ENCODE measurements at regions not wholly inside any gene's neighbourhood (a gene's known extent, or its start where the extent isn't known, plus 50 kb on each side); places are given as distances from the start of the nearest gene placed in this dataset.

DNA sequence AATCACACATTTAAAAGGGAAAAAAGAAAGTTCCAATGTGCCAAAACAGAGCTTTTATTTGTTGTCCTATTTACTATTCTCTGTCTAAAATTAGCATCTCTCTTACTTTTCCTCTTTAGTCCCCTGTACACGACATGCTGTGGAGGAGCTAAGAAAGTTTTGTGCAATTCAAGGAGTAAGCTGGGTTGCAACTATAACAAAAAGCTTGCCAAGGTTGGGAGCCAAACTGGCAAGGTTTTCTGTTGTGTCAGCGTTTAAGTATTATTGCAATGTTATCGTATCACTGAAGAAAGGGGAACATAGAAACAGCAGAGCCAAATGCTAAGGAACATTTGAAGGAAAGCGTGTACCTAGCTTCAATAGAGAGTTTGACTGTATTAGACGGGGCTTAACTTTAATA is 680.8 kb downstream of the CETN3 start:
- DNase-seq (ENCODE audit: low read depth): no peak

DNA sequence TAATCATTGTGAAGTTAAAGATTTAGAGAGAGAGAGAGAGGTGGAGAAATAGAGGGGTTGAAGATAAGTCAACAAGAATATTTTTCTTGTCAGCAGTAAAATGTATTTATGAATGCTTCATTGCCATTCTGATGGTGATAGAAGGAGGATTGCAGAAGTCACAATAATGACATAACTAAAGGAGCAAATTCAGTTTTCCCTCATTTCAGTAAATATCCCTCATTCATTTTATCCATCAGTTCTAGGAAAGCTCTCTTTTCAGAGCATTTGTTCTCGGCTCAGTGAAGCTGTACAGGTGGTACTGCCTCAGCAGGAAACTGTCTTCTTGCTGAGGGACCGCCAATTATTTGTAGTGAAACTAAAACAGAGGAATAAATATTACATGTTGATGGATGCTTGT is 681.4 kb downstream of the CETN3 start:
- DNase-seq (ENCODE audit: low read depth): no peak

DNA sequence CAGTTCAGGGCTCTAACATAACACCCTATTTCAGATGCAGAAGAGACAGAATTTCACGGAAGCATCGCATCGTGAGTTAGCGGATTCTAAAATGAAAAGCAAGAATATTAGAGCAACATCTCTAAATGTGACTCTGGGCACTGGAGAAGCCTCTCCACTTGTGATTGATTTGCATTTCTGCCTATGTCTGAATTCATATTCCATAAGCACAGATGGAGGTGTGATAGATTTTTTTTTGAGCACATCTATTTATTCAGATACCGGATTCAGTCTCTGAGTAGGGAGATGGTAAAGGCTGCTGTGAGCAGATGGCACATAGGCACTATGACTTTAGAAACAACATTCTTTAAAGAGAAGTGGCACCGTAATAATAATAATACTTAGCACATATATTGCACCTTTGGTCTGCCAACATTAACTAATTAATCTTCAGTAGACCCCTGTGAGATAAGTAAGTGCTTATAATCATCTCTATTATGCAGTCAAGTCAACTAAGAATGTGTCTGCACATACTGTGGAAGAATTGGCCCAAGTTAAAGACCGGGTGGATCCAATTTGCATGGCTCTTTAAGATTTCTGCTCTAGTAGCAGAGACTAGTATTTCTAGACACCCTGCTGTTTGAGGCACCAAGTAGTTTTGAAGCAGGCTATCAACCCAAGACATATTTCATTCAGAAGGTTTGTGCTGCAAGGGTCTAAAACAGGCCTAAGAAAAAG is 685.0 kb downstream of the CETN3 start:
- DNase-seq (ENCODE audit: low read depth): no peak

DNA sequence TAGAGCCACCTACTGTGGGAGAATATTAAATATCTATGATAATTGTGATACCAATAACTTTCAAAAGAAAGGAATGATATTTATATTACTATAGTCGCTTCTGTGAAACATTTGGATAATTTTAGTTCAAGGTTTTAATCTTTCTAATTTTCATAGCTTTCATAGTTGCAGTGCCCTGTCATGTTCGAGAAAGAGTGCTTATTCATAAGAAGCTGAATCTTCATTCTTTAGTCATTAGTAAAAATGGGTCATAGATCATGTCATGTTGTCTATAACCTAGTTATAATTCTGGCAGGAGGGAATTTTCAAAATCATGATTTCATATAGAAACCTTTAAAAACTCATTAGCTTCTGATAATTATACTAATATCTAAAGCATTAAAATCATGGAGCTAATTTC is 685.6 kb downstream of the CETN3 start:
- no peak for DNase-seq (ENCODE audit: low read depth)

DNA sequence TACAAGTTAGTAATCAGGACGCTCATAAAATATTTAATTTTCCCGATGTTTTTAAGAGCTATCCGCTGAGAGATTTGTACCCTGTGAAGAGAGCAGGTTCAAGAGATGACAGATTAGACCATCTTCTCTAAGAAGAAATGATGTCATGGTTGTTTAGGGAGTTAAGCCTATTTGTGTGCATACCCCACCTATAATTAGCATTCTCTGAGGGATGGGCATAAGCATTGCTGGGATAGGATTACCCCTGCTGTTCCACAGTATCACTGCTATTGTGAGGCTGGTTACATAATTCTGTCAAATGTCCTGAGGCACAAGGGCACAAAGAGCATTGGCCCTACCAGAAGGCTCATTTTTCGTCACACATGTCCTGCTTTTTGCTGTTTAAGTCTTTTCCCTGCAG is 687.0 kb downstream of the CETN3 start:
- DNase-seq (ENCODE audit: low read depth): no peak

DNA sequence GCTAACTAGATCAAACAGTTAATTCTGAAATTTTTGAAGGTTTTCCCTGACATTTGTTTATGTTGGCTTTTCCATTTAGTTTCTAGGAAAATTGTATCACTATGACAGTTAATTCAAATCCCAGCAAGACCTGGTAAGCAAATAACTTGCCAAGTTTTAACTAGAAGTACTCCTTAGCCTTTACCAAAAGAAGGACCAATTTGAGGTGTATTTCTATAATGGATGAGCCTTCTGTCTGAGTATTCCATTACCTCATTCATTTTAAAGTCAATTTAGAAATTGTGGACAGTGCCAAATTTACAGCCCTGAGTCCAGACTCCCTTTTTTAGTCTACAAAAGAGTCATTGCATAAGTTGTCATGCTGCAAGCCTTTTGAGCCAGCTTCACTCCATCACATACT is 687.6 kb downstream of the CETN3 start:
- DNase-seq (ENCODE audit: low read depth): no peak

DNA sequence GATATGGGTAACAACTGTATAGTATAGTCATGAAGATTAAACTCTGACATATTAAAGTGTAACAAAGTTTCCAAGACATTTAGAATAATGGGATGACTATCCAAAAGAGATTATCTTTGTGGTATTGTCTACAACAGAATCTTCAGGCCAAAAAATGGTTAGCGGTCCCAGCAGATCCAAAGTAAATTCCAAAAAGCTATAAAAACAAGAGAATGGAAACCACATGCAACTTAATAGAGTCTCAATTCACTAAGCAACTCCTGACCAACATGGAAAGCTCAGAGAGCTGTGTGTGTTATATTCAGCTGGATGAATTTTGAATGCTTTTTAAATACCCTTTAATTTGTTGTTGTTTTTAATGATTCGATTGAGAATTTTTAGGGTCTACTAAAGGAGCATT is 688.2 kb downstream of the CETN3 start:
- DNase-seq (ENCODE audit: low read depth): no peak

DNA sequence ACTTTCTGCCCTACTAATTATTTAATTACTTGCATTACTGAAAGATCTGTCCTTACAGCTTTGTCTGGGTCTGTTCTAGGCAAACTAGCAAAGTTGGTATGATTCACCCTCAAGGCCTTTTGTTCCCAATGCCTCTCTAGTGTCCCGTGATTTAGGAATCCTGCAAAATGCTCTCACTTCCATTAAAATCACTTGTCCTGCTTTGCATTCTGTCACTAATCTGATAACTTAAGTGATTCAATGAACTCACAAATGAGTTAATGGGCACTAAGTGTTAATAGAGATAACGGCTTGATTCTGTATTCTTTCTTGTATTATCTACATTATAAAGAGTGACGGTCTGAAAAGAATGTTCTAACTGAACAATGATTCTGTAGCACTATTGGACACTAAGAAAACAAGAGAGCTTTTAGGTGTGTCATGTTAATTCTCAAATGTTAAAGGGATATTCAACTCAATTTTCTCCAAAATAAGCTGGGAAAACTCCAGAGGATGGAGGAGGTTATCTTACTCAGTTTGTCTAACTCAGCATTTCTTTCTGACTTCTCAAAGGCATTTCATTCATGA is 697.3 kb downstream of the CETN3 start:
- no peak for DNase-seq (ENCODE audit: low read depth)

DNA sequence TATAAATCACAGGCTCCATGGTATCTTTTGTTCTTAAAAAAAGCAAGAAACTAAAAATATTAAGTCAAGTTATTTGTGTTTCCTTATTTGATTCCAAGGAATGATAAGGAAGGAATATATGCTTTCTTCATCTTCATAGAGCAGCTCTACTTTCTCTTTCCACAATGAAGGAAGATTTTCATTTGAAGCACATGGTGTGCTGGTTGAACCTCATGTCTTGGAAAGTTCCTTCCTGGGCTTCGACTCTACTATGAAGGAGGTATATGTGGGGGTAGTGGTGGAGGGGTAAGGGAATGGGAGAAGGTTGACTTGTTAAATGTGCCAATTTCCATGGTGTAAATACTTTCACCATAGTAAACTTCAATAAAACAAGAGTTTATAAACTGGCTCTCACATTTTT is 698.0 kb downstream of the CETN3 start:
- no peak for DNase-seq (ENCODE audit: low read depth)

DNA sequence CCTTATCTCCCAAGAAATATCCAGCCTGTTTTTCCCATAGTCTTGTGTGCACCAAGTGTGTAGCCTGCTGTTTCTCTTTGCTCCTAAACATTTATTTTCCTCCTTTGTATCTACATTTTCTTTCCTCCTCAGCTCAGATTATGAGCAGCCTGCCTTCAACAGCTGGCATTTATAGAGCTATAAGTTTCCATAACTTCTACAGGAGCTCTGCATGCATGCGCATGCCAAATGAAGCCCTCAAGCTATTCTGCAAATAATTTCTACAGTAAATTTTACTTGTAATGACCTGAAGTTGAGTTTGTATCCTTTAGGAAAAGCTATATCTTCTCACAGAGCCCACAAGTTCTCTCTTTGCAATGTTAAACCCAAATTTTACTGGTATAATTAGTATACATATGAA is 699.5 kb downstream of the CETN3 start:
- no peak for DNase-seq (ENCODE audit: low read depth)

DNA sequence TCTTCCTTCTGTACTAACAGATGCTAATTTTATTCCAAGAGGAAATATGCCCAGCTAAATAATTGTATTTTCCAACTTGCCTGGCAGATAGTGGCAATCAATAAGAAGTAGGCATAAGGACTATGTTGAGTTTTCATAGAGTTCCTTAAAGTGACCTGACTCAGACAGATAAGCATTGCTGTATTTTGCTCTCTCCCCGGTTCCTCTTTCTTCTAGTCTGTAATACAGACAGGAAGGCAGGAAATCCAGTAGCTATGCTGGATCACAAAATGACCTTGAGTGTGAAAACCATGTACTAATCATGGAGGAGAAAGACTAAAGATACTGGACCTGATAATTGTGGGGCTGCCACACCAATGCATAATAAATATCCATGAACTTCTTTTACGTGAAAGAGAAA is 701.7 kb downstream of the CETN3 start:
- DNase-seq (ENCODE audit: low read depth): no peak

DNA sequence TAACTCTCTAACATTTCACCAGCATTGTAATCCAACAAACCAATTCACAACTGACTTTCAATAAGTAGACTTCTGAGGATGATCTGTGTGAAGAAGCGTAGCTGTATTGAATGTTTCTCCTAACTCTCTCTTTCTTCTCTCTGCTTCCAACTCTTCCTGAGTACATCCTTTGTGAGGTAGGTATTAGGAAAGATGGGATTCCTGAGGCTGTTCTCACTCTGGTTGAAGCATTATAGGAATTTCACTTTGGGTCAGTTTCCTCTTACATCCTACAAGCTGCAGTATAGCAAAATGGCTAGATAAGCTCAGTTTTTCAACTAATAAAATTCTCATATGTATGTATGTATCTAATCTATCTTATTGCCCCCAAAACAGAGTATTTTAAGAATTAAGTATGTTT is 702.8 kb downstream of the CETN3 start:
- no peak for DNase-seq (ENCODE audit: low read depth)

DNA sequence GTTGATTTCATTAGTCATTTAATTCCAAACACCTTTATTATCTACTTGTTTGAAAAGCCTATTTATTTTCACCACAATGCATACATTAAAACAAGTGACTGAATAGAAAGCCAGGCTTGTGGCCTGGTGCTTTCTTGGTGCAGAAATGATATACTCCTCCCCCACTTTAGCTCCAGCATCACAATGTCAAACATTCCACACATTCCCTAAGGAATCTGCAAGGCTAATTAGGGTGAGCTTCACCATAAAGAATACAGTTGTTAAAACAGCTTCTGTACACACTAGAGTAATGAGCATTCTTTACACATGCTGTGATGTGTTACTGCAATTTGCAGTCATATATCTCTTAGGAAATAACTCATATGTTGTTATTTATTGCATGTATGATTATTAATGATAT is 705.7 kb downstream of the CETN3 start:
- DNase-seq (ENCODE audit: low read depth): no peak

DNA sequence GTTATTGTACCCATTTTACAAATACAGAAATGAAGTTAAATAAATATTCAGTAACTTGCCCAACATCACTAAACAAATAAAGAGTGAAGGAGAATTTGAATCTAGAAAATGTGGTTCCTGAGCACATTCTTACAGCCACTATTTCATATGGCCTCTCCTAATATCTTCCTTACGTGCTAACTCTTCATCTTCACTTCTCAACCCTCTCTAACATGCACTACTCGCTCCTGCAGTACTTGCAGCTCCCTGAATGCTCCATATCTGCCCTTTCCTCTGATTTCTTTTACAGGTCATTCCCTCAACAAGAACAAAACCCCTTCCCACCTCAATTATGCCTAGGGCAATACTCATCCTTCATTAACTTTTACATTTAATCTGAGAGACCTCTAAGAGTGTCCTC is 711.5 kb downstream of the CETN3 start:
- DNase-seq (ENCODE audit: low read depth): no peak

DNA sequence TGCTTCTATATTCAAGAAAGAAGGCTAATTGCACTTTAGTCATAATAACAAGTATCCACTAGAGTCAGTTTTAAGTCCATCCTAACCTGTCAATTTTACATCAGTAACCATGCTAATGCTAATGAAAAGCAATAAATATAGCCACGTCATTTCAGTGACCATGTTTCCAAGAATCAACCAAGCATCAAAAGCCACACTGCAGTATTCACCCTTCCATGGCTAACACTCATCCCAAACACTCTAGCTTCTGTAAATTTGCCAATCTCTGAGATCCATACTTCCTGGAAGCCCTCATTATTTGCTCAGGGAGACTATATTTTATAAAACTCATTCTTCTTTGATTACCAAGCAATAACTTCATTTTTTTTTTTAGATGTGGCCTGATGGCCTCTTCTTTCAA is 712.0 kb downstream of the CETN3 start:
- DNase-seq (ENCODE audit: low read depth): no peak

DNA sequence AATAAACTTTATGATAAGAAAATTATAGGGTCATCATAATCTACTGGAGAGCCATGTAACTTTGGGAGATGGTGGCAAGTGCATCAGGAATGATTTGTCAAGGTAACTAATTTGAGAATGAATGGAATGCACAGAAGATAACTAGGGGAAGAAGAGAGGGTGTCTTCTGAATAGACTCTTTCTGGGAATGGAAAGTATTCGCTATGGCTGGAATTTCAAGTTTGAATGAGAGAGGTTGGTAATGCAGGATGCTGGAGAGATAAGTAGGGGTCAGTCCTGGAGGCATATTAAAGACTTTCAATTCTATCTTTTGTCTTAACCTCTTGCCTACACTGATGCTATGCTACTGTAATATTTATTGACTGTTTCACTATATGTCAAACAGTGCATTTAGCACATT is 714.2 kb downstream of the CETN3 start:
- no peak for DNase-seq (ENCODE audit: low read depth)

DNA sequence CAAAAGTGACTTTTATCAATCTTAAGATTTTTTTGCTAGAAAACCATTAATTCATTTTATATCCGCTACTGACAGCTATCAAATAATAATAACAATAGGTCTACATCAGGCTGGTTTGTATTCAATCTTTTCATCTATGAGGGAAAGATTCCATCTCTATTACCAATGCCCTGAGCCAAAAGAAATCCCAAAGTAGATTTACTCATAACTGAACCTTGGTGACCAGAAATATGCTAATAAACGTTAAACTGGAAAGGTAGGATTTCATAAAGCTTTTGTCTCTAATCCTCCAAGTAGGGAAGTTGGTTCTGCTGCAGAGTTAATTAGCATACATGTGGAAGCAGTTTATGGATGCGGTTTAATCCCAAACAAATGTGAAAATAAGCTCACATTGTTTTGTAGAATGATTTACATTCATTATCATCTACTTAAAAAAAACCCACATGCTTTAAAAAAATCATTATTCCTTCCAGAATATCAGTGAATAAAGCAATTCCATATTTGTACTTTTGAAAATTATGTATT is 715.5 kb downstream of the CETN3 start:
- DNase-seq (ENCODE audit: low read depth): no peak

DNA sequence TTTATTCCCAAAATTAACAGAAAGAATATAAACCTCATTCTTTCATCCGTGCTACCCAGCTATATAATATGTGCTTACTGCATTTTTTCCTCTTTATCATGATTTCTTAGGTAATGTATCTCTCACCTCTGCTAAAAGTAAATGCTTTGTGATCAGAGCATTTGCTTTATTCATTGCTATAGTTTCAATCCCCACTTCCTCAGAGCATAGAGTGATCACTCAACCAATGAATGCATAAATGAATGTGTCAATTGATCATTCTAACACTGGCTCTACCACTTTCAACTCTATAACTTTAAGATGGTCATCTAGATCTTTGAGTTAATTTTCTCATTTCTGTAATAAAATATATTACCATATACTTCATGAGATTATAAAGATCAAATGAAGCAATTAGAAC is 719.2 kb downstream of the CETN3 start:
- no peak for DNase-seq (ENCODE audit: low read depth)

DNA sequence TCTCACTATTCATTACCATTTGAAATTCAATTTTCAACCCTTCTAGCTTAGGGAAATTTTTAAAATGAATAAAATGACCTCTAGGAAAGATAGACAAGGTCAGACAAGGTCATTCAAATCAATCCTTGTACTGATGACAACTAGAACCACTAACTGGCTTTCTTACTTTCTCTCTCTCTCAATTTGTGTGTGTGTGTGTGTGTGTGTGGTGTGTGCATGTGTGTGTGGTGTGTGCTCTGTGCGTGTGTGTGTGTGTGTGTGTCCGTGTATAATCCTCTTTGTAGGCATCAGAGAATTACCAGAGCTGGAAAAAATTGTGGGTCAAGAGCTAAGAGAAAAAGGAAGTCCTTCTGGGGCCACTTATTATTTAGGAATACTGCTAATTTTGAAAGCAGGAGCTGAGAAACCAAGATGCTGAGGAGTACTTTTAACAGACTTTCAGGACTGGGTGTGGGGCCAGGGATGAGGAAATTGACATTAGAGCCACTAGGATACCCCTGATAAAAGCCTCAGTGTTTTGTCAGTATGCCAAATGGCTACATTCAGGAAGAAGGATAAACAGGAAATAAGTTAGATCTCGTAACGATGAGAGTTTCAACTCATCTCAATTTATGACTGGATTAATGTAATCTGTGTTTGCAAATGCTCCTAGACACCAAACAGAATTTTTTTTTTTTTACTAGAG is 723.3 kb downstream of the CETN3 start:
- no peak for DNase-seq (ENCODE audit: low read depth)

DNA sequence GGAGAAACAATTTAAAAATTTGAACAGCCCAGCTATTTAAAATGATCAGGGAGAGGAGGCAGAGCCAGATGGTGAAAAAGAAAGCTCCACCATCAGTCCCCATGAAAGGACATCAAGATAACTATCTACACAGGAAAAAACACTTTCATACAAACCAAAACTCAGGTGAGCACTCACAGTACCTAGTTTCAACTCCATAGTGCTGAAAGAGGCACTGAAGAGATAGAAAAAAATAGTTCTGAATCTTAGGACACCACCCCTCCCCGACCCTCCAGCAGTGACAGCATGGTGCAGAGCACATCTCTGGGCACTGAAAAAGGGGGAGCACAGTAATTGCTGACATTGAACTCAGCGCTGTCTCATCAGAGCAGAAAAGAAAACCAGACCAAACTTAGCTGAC is 732.9 kb downstream of the CETN3 start:
- no peak for DNase-seq (ENCODE audit: low read depth)

DNA sequence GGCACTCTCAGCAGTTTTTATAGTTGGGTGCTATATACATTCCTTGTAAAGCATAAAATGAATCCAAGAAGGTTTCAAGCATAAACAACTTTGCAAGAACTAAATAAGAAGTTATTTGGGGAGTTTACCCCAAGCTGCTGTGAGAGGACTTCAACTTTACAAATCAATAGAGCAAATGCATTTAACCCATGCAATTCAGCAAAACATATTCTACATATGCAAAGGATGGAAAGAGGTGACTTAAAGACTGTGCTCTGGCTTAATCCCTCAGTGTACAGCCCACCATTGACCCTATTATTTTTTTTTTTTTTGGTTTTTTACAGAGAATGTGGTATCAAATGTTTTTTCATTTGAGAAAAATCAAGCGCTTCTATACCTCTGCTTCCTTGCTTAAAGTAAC is 736.5 kb downstream of the CETN3 start:
- no peak for DNase-seq (ENCODE audit: low read depth)

DNA sequence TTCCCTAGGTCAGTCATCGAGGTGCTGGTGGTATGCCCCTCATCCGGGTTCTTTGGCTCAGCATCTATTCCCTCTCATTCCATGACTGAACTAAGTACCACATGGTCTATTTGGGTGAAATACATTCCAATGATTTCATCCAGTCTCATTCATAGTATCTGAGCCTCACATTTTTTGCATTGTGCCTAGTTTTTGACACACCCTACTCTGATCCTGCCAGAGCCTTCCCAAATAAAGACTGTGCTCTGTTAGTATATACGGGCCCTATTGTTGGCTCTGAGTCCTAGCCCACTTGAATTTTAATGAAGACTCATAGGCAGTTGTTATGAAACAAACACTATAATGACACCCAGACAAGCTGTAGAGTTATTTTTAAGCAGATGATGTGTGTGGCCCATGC is 740.7 kb downstream of the CETN3 start:
- DNase-seq (ENCODE audit: low read depth): no peak

DNA sequence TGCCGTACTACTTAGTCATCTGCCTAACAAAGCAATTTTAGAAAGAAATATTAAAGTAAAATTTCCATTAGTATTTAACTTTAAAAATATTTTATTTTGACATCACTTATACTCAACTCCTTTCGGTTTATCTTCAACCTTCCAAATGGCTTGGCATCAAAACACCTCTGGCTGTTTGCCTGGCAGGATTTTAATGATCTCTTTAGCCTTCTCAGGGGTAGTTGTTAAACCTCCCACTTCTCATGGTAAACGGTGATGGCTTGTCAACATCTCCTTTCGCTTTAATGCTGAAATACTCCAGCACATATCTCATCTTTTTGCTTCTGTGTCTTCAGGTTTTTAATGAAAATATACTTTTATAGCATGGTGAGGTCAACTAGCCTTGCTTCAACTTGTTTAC is 747.1 kb downstream of the CETN3 start:
- no peak for DNase-seq (ENCODE audit: low read depth)

DNA sequence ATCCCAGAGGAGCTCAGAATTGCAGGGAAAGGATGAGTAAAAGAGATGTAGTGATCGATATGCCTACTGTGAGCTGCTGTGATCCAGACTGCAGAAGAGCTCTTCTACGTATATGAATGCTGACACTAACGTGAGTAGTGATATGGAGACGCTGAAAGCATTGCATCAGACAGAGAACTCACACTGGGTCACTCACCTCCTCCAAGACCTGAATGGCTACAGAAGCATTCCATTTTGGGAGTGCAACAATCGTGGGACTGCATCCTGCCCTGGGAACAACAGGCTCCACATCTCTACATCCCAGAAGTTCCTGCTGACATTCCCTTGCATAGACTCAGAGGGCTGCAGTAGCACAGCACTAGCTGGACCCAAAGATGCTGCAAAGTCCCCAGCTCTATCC is 755.9 kb upstream of the MEF2C start:
- no peak for DNase-seq (ENCODE audit: low read depth)

Measured in HS-27A (cell line).